Retinal pigment epithelial cell (primary cell): ENCODE measurements at regions not wholly inside any gene's neighbourhood (a gene's known extent, or its start where the extent isn't known, plus 50 kb on each side); places are given as distances from the start of the nearest gene placed in this dataset.

ENCODE experiments used
- DNase-seq: peaks from one replicate; pipeline ENCODE4 v3.0.0-alpha.2; 2010; ENCODE audit warnings: low read depth
- H3K4me3 ChIP-seq: 2 replicates; pipeline ENCODE4 v1.5.1; 2011; ENCODE audit warnings: mild to moderate bottlenecking, low read length, control low read depth, moderate library complexity
- CTCF ChIP-seq: conservative IDR thresholded peaks from 2 replicates; pipeline ENCODE4 v1.5.1; 2011; ENCODE audit warnings: low read depth, low read length, control low read depth, inconsistent platforms

GRCh38 chr3:106004137-106004681, 135.4 kb upstream of the CBLB start:
- peak; percentile 87 for DNase-seq
- no peak for TF ChIP-seq CTCF

GRCh38 chr3:106004826-106005225, 136.0 kb upstream of the CBLB start:
- DNase-seq, result peak; percentile 32
- peak overlapping the region; percentile 33 for H3K4me3 ChIP-seq
- TF ChIP-seq CTCF, result no peak

More at GRCh38 chr3:106004137-106004681, 135.4 kb upstream of the CBLB start:
- H3K4me3 ChIP-seq, result peak overlapping the region; percentile 33

- H3K4me3 ChIP-seq, result no peak overlapping the region
- no peak for TF ChIP-seq CTCF
- peak; percentile 100 for DNase-seq
Observed at GRCh38 chr3:106006001-106006400, 137.2 kb upstream of the CBLB start.

GRCh38 chr3:106006571-106006970, 137.8 kb upstream of the CBLB start:
- DNase-seq, result no peak
- no peak for TF ChIP-seq CTCF

GRCh38 chr3:106007512-106007911, 138.7 kb upstream of the CBLB start:
- H3K4me3 ChIP-seq, result no peak overlapping the region
- TF ChIP-seq CTCF, result no peak
- DNase-seq, result no peak

More at GRCh38 chr3:106006571-106006970, 137.8 kb upstream of the CBLB start:
- H3K4me3 ChIP-seq, result no peak overlapping the region

- TF ChIP-seq CTCF, result no peak
- no peak for DNase-seq
- no peak overlapping the region for H3K4me3 ChIP-seq
Observed at GRCh38 chr3:106008766-106009165, 140.0 kb upstream of the CBLB start.

GRCh38 chr3:106010829-106011228, 142.0 kb upstream of the CBLB start:
- no peak for DNase-seq

More at GRCh38 chr3:106010829-106011228, 142.0 kb upstream of the CBLB start:
- TF ChIP-seq CTCF, result no peak
- no peak overlapping the region for H3K4me3 ChIP-seq
